K562 (cell line): ENCODE measurements at regions not wholly inside any gene's neighbourhood (a gene's known extent, or its start where the extent isn't known, plus 50 kb on each side); places are given as distances from the start of the nearest gene placed in this dataset.

ENCODE experiments used
- KAT8 ChIP-seq: fragments of 450-650 bp; IDR thresholded peaks from 2 replicates; pipeline ENCODE4 v1.6.1; 2016; ENCODE audit warnings: low read depth, mild to moderate bottlenecking
- MYC ChIP-seq, 2 experiments: fragments of 250-450 bp in 1 of 2; sonication (Bioruptor Pico) in 1 of 2; IDR thresholded peaks; 2 replicates each; pipeline versions ENCODE4 v1.5.1 to v1.6.1; 2012 to 2021; ENCODE audit warnings: low read depth in 2 of 2, borderline replicate concordance in 1 of 2, improper control_type of control experiment in 1 of 2, low read length in 1 of 2, mild to moderate bottlenecking in 1 of 2, moderate library complexity in 1 of 2
- WHSC1 ChIP-seq: IDR thresholded peaks from one replicate; pipeline ENCODE4 v1.6.1; 2012; ENCODE audit warnings: low read length, control low read depth, inconsistent platforms
- ZNF324 ChIP-seq: fragments of 250-450 bp; sonication (Bioruptor Pico); IDR thresholded peaks from 2 replicates; pipeline ENCODE4 v1.4.0; 2020; ENCODE audit warnings: mild to moderate bottlenecking
- TF ChIP-seq, protein P1 (sequence below): IDR thresholded peaks from 2 replicates; pipeline ENCODE4 v1.6.1; 2012; ENCODE audit warnings: low read depth, low read length, improper control_type of control experiment, borderline replicate concordance
- TF ChIP-seq, protein P2 (sequence below): sonication (generic); formaldehyde crosslinking; IDR thresholded peaks from 2 replicates; pipeline ENCODE4 v1.8.0; 2022; ENCODE audit warnings: mild to moderate bottlenecking, missing genetic modification reagents
- TF ChIP-seq, protein P3 (sequence below), 2 experiments: fragments of 250-450 bp in 1 of 2; fragments of 450-650 bp in 1 of 2; sonication (Bioruptor Pico) in 1 of 2; IDR thresholded peaks; 2 replicates each; pipeline versions ENCODE4 v1.6.1 to v1.8.0; 2016 to 2021; ENCODE audit warnings: mild to moderate bottlenecking in 2 of 2, moderate library complexity in 2 of 2, missing compliant biosample characterization in 1 of 2, missing genetic modification characterization in 1 of 2

DNA sequence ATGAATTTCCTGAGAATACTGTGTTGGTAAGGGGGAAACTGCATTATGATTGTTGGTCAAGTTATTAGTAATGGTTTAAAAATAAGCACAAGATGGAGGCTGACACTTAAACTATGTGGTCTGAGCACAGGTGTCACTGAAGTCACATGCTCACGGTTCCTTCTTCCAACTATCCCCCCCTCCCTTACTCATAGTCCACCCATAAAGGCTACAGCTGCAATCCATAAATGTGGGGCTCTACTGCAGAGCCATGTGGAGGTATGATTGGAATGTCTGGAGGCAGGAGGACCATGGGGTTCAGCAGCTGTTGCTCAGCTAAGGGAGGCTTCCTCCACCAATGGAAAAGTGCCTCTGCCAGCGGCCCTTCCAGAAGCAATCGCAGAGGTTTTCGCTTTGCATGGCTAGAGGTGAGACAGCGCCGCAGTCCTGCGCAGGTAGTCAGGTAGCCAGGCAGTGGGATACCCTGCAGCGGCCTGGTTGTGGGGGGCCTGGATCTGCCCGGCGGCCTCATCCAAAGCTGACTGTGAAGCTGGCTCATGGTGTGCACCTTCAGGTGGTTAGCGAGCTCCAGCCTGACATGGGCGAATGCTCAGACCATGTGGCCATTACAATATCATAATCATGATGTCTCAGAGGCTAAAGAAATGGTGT is 249.6 kb downstream of the DCDC2C start (continued):
- no peak for TF ChIP-seq WHSC1
- TF ChIP-seq, protein P1, sequence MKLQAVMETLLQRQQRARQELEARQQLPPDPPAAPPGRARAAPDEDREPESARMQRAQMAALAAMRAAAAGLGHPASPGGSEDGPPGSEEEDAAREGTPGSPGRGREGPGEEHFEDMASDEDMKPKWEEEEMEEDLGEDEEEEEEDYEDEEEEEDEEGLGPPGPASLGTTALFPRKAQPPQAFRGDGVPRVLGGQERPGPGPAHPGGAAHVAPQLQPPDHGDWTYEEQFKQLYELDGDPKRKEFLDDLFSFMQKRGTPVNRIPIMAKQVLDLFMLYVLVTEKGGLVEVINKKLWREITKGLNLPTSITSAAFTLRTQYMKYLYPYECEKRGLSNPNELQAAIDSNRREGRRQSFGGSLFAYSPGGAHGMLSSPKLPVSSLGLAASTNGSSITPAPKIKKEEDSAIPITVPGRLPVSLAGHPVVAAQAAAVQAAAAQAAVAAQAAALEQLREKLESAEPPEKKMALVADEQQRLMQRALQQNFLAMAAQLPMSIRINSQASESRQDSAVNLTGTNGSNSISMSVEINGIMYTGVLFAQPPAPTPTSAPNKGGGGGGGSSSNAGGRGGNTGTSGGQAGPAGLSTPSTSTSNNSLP = no peak
- no peak for TF ChIP-seq MYC (IDR thresholded peaks at IDR 0.05; ENCODE audit: low read depth, low read length)
- TF ChIP-seq MYC (CRISPR knock-in tag; IDR thresholded peaks at IDR 0.05; ENCODE audit: borderline replicate concordance, low read depth) = no peak
- TF ChIP-seq ZNF324 (CRISPR knock-in tag) = no peak
- TF ChIP-seq, protein P2, sequence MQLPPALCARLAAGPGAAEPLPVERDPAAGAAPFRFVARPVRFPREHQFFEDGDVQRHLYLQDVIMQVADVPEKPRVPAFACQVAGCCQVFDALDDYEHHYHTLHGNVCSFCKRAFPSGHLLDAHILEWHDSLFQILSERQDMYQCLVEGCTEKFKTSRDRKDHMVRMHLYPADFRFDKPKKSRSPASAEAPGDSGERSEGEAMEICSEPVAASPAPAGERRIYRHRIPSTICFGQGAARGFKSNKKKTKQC = no peak
- TF ChIP-seq KAT8 = no peak
- TF ChIP-seq, protein P3, sequence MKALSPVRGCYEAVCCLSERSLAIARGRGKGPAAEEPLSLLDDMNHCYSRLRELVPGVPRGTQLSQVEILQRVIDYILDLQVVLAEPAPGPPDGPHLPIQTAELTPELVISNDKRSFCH (CRISPR knock-in tag; IDR thresholded peaks at IDR 0.05) = no peak
- TF ChIP-seq, protein P3 (tag; IDR thresholded peaks at IDR 0.05) = no peak
